ENCODE measurements at regions not wholly inside any gene's neighbourhood (a gene's known extent, or its start where the extent isn't known, plus 50 kb on each side); places are given as distances from the start of the nearest gene placed in this dataset.

- DNase-seq (ENCODE audit: low read depth), result no peak
Observed at GRCh38 chr21:41671212-41671762, 95.6 kb downstream of the RIPK4 start.

DNA sequence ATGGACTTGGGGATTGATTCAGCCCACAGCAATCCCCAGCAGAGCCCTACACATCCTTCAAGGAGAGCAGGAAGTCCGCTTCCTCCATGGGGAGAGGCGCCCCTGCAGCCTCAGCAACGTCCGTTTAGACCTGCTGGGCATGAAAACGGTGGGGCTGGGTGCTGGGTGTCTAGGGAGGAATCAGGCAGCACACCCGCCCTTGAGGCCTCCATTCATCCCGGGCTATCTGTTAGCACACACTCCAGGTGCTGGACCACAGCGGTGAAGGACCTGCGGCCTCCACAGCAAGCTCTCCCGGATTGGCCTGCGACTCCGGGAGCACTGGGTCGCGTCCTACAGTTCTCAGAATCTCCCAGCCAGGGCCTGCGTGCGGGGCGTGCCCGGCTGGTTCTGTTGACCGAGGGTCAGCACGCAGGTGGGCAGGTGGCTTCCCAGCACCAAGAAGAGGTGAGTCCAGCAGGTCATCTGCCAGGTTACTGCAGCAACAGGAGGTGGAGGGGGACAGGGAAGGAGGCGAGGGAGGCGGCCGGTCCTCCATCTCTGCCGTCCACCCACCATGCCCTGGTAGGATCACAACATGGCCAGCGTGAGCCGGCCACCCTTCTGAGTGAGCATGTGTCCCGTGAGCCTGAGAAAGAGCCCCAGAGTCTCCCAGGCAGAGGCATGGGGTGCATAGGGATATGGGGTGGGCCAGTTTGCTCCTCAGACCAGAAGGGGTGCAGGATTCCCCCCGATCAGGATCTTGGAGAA is 96.6 kb downstream of the RIPK4 start:
- no peak for DNase-seq (ENCODE audit: low read depth)

DNA sequence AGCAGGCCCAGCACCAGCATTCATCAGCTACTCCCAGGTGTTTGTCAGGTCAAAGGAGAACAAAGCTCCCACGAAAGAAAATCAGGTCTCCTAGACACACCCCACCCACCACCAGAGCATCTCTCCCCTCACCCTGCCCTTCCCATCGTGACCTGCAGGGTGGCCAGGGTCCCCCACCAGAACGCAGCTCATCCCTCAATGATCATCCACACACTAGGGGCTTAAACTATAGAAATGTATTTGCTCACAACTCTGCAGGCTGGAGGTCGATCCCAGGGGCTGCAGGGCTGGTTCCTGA is 97.4 kb downstream of the RIPK4 start:
- no peak for DNase-seq (ENCODE audit: low read depth)

- no peak for DNase-seq (ENCODE audit: low read depth)
Observed at GRCh38 chr21:41668686-41669532, 97.9 kb downstream of the RIPK4 start.

GRCh38 chr21:41668051-41668541 is 98.8 kb downstream of the RIPK4 start:
- DNase-seq (ENCODE audit: low read depth), result no peak

DNA sequence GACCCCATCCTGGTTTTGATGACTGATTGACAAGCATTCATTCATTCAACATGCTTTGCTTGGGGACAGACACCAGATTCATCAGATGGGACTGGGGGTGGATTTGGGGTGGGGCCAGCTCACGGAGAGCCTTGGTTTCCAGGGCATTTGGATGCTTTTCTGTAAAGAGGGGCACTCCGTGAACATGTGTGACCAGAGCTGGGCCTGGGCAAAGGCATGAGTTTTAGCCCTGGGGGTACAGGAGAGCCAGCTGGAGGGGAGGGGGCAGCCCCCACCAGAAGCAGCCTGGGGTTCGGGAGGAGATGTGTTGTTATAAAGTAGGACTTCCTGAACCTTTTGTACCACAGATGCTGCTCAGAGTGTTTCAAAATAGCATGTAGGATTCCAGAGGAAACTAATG is 99.7 kb downstream of the RIPK4 start:
- no peak for DNase-seq (ENCODE audit: low read depth)

DNA sequence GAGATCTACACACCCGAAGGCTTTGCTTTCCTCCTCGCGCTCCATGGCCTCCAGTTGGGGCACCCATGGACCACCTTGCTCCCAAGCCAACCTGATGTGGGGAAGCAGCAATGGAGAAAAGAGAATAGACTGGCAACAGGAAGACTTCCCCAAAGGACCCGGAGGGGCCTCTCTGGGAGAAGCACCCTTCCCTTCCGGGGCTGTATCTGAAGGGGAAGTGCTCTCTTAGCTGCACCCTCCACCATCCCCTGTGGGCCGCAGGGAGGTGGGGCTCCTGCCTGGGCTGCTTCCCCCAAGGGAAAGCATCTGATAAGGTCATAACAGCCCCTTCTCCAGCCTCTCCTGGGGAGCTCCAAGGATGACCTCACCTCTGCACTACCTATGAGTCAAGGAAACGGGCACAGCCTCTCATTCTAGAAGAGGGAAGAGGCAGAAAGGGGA is 100.2 kb downstream of the RIPK4 start:
- no peak for DNase-seq (ENCODE audit: low read depth)

- DNase-seq (ENCODE audit: low read depth), result no peak
Observed at GRCh38 chr21:41665766-41666595, 100.9 kb downstream of the RIPK4 start.

- DNase-seq (ENCODE audit: low read depth), result no peak
Observed at GRCh38 chr21:41664881-41665765, 101.7 kb downstream of the RIPK4 start.

- peak; percentile 33 for DNase-seq (ENCODE audit: low read depth)
Observed at GRCh38 chr21:41663805-41664788, 102.8 kb downstream of the RIPK4 start.

GRCh38 chr21:41662761-41663160 is 104.1 kb downstream of the RIPK4 start:
- DNase-seq (ENCODE audit: low read depth), result no peak

DNA sequence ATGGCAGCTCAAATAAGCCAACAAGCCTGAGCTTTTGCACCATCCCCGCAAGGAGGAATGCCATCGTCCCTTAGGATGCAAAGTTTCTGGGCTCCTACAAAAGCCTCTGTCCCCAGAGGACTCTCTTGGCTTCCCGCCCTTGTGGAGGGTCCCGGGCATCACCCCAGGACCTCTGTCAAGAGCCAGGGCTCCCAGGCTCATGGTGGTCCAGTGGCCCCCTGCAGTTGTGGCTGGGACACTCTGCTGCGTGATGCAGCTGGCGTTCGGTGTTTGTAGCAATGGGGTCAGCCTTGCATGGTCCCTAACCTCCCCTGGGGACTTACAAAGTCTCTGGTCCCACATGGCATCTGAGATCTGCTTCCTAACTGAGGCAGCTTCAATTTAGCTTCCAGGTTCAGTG is 104.7 kb downstream of the RIPK4 start:
- DNase-seq (ENCODE audit: low read depth), result no peak

- DNase-seq (ENCODE audit: low read depth), result no peak
Observed at GRCh38 chr21:41660748-41661147, 106.1 kb downstream of the RIPK4 start.

DNA sequence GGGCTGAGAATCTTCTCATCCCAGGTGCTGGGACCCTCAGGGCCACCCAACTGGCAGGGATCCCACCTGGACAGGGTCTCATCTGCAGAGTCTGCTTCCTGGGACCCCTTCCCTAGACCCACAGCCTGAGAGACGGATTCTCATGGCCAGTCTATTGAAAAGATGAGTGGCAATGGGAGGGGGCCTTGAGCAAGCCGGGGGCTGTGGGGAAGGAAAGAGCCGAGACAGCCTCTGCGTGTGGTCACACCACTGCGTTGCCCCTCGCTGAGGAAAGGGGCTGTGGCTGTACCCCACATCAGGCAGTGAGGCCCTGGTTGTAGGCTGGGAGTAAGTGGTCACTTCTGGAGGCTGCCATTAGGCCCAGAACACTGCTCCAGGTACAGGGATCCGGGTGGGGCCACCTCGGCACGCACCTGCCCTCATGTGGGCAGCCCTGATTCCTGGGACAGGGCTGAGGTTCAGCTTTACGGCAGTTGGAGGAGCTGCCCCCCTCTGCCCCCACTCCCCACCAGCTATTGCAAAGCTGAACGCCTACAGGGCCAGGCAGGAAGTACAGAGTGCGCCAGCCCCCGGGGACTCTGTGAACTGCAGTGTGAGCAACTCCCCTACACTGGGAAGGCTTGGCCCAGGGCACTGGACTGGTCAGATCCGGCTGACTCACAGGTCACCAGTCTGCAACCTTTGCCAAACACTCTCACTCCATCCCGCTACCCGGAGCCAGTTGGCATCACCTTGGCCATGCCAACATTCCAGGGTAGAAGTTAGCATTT is 106.9 kb downstream of the RIPK4 start:
- peak; percentile 82 for DNase-seq (ENCODE audit: low read depth)

DNA sequence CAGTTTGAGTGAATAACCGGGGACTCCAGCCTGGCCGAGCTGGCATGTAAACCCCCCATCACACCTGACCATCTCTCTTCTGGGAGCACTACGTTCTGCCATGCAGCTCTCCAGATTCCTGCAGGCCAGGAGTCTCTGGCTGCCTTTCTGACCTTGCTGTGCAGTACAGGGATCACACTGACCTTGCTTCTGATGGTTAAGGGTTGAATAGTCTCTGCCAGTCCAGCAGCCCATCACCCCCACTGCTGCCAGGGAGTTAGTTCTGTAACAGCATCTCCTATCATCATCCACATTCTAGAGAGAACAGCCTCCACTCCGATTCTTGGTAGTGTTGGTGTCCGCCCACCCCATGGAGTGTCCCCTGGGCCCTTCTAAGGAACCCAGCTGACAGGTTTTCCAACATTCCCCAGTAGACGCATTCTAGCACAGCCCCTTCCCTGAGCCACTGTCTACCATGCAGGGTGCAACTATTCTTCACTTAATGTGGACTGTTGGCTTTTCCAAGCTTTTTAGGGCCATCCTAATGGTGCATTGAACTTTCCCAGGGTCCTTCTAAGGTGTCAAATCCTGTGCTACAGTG is 109.8 kb downstream of the RIPK4 start:
- no peak for DNase-seq (ENCODE audit: low read depth)

DNA sequence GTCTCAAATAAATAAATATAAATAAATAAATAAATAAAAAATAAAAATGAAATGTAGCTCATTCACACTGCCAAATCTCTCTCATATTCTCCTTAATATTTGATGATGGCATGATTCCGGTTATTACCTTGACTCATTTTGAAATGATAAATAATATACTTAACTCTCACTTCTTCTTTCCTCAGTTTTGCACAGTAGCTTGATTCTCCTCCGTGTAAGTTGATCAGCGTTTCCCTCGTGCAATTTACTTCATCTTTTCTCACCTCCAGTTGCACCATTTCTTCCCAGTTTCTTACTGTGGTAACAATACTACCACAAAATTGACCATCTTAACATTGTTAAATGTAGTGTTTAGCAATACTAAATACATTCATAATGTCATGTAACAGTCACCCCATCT is 111.6 kb downstream of the RIPK4 start:
- no peak for DNase-seq (ENCODE audit: low read depth)

DNA sequence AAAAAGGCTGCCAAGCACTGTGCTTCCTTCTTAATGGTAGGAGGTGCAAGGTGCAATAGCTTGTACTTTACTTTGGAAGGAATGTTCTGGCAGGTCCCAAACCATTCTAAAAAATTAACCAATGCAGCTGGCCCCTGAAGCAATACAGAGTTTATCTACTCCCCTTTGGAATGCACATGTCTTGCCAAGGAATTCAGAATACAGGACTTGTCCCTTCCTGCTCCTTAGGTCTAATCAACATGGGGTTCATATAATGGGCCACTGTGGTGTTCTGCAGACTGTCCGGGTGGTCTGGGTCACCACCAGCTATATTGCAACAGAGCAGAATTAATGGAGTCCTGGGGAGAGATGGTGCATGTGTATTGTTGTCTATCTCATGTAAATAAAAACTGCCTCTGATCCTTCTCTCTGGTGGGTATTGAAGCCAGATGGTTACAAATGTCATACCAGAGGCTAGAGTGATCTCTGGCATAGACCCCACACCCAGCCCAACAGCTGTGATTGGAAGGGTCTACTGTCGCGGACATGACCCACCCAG is 112.8 kb downstream of the RIPK4 start:
- DNase-seq (ENCODE audit: low read depth), result peak; percentile 75

DNA sequence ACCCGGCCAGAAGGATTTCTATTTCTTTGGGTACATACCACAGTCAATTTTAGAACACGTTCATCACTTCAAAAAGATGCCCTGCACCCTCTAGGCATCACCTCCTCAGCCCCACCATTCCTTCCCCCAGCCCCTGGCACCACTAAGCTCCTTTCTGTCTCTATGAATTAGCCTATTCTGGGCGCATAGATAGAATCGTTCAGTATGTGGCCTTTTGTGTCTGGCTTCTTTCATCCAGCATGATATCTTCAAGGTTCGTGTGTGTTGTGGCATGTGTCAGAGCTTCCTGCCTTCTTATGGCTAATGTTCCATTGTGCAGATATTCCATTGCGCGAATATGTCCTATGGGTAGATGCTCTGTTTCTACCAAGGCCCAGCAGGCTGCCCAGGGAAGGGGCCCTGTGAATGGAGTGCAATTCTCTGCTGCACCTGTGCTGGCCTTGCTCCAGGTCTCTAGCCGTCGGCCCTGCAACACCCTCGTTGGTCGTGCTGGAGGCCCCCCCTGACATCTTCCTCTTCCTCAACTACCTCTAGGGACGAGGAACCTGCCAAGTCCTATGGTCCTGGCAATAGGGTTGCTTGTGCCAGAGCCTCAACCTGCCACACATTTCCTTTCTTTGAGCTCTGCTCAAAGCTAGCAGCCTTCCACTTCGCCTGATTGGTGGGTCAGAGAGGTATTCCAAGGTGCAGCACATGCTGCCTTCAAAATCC is 113.5 kb downstream of the RIPK4 start:
- no peak for DNase-seq (ENCODE audit: low read depth)
